Renal cortex interstitium (tissue), 11 donors: ENCODE measurements at regions not wholly inside any gene's neighbourhood (a gene's known extent, or its start where the extent isn't known, plus 50 kb on each side); places are given as distances from the start of the nearest gene placed in this dataset.

Experiments used
- DNase-seq, 11 donors: peaks; one replicate each; pipeline ENCODE4 v3.0.0-alpha.2; 2013; ENCODE audit warnings: low read depth in 9 of 11, low spot score in 4 of 11; ENCODE audit errors: extremely low read depth in 1 of 11

GRCh38 chr1:59141267-59141863, 155.5 kb upstream of the FGGY start:
- no peak for DNase-seq

DNA sequence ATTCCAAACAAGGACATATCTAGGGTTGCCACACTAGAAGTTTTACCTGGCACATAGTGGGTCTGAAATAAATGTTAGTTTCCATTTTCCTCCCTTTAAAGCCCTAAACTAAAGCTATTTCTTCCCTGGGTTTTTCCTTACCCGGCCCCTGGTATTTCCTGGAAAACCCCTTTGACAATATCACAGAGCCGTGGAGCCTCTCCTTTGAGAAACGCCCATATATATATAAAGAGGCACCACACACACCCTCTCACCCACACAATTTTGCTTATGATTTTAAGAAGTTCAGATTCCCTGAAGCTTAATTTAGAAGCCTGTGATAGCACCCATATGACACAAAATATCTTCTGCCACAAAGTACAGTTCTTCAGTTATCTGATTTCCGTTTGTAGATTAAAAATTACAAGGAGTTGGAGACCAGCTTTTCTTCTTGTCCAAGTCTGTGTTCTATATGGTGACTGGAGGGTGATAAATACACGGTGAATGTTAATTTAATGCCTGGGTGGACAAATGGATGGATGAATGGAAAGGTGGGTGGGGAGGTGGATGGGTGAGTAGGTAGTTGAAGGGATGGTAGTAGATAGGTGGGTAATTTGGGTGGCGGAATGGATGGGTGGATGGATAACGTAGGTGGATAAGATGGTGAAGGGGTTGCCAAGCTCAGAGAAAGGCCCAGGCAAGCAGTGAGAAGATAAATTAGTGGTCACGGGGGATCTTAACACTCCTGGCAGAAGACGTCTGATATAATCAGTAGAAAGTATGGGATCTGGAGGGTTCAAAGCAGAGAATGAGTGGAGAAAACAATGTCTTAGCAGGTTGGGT, 154.4 kb upstream of the FGGY start:
- no peak for DNase-seq

GRCh38 chr1:59143133-59143487, 153.8 kb upstream of the FGGY start:
- no peak for DNase-seq

GRCh38 chr1:59143811-59144210, 153.1 kb upstream of the FGGY start:
- no peak for DNase-seq

DNA sequence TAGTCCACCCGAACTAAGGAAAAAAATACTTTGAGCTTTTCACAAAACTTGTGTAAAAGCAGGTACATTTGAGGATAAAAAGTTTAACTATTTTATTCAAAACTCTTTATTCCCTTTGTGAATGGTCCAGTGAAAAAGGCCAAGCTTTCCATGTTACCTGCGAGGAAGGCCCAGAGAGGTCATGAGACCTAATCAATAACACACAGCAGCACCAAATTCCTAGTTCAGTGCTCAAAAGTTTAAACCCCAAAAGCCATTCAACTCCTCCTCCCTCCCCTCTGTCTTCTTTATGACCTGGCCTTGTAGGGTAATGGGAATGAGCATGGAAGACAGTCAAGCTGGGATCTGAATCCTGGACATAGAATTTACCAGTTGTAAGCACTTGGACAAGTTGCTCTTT, 151.9 kb upstream of the FGGY start:
- no peak for DNase-seq

- DNase-seq: no peak
Measured at GRCh38 chr1:59146056-59146455, 150.8 kb upstream of the FGGY start.

DNA sequence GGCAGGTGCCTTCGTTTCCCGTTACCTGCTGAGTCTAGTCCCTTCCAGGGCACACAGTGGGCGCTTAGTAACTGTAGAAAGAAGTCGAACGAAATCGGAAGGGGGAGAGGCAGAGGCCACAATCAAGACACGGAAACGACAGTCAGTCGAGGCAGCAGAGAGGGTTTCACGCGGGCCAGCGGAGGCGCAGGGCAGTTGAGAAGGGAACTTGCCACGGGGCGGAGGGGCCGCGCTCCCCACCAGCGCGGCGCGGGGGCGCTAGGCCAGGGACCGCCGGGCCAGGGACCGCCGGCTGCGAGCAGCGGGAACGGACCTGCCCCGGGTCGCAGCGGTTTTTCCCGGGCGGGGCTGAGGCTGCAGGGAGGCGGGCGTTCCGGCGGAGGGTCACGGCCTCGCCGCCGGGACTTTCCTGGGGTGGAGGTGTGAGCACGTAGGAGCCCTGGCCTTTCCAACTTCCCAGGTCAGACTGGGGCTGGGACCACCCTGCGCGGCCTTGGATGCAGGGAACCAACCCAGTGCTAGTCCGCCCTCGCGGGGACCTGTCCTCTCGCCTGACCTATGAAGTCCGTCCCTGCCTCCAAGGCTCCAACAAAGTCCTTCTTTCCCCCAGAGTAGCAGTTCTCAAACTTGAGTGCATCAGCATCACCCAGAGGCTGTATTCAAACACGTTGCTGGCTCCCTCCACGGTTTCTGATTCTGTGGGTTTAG, 150.1 kb upstream of the FGGY start:
- no peak for DNase-seq

DNA sequence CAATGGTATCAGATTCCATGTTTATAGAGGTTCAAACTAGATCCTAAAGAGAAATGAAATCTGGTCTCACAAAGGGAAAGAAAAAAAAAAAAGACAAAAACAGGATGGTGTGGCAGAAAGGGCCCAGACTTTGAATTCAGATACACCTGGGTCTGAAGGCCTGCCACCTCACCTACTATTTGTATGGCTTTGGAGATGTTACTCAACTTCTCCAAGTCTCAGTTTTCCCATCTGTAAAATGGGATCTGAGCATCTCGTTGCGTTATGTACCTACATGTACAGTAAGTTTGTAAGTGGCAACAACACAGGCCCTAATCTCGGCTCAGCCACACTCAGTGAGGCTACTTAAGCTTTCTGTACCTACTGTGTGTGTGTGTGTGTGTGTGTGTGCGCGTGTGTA, 147.5 kb upstream of the FGGY start:
- DNase-seq: no peak

DNA sequence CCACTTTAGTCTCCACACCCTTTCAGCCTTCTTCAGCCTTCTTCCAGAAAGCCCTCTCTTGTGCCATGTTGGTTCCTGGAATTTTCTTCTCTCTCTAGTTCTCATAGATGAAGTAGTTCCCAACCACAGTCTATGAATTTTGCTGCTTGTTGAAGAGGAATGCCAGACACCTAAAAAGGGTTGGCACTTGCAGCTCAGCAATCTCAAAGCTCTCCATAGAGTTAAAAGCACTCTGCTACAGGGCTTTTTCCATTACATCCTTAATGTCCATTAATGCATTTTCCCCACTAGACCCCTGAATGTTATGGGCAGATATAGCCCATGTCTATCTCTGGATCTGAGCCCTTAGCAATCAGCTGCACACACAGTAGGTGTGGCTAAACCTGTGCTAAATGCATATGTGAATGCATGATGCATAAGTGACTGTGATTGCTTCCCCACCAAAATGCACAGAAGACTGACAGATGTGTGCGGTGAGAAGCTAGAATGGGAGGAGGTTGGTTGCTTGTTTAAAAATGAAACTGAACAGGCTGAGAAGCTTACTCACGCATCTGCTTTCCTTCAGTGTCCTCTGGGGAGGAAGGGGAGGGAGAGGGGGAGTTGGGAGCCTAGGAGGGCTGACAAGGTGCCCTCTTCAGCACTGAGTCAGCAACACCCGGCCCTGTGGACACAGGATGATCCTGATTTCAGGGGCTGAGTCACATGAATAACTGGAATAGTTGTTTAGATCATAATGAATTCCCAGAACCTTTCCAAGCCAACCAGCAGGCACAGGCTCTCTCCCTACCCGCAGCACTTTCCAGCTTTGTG, 146.1 kb upstream of the FGGY start:
- no peak for DNase-seq

GRCh38 chr1:59151387-59151761, 145.5 kb upstream of the FGGY start:
- DNase-seq: no peak

- DNase-seq: no peak
Measured at GRCh38 chr1:59151860-59152259, 145.0 kb upstream of the FGGY start.

- DNase-seq: no peak
Measured at GRCh38 chr1:59152511-59152910, 144.4 kb upstream of the FGGY start.

- no peak for DNase-seq
Measured at GRCh38 chr1:59154401-59154800, 142.5 kb upstream of the FGGY start.

- DNase-seq: no peak
Measured at GRCh38 chr1:59155351-59155750, 141.5 kb upstream of the FGGY start.

- no peak for DNase-seq
Measured at GRCh38 chr1:59156051-59156450, 140.8 kb upstream of the FGGY start.

GRCh38 chr1:59156526-59157199, 140.2 kb upstream of the FGGY start:
- no peak for DNase-seq

DNA sequence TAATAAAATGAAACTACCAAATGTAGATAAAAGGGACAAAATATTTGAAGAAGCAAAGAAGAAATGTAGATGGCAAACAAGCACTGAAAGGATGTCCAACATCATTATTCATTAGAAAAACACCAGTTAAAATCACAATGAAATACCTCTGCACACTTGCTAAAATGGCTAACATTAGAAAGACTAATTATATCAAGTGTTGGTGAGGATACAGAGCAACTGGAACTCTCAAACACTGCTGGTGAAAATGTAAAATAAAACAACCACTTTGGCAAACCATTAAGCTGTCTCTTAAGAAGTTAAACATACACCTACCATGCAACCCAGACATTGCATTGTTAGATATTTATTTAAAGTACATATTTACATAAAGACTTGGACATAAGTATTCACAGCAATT, 138.6 kb upstream of the FGGY start:
- DNase-seq: no peak

- DNase-seq: no peak
Measured at GRCh38 chr1:59159557-59160203, 137.2 kb upstream of the FGGY start.

DNA sequence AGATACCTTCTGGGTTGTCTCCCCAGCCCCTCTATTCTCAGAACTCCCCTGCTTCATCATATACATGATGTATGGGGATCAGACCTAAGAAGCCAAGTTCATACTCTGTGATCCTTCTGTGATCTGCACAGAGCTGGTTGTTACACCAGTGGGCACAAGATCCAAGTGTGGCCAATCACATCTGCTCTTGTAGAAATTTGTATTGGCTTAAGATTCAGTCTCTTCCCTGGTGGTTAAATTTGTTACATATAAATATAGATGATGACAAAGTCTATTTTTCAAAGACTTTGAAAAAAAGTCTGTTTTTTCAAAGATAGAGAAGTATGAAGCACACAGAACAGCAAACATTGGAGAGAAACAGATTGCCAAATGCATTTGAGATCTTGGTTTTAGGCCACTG, 135.8 kb upstream of the FGGY start:
- DNase-seq: no peak
